ENCODE measurements at regions not wholly inside any gene's neighbourhood (a gene's known extent, or its start where the extent isn't known, plus 50 kb on each side); places are given as distances from the start of the nearest gene placed in this dataset.

- TF ChIP-seq POLR2A (IDR thresholded peaks at IDR 0.05) = no peak
- TF ChIP-seq, protein P1, sequence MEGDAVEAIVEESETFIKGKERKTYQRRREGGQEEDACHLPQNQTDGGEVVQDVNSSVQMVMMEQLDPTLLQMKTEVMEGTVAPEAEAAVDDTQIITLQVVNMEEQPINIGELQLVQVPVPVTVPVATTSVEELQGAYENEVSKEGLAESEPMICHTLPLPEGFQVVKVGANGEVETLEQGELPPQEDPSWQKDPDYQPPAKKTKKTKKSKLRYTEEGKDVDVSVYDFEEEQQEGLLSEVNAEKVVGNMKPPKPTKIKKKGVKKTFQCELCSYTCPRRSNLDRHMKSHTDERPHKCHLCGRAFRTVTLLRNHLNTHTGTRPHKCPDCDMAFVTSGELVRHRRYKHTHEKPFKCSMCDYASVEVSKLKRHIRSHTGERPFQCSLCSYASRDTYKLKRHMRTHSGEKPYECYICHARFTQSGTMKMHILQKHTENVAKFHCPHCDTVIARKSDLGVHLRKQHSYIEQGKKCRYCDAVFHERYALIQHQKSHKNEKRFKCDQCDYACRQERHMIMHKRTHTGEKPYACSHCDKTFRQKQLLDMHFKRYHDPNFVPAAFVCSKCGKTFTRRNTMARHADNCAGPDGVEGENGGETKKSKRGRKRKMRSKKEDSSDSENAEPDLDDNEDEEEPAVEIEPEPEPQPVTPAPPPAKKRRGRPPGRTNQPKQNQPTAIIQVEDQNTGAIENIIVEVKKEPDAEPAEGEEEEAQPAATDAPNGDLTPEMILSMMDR (IDR thresholded peaks at IDR 0.05) = no peak
These were observed 1046.3 kb upstream of the GBE1 start for GRCh38 chr3:82807781-82808180.
